ENCODE measurements at regions not wholly inside any gene's neighbourhood (a gene's known extent, or its start where the extent isn't known, plus 50 kb on each side); places are given as distances from the start of the nearest gene placed in this dataset.

DNA sequence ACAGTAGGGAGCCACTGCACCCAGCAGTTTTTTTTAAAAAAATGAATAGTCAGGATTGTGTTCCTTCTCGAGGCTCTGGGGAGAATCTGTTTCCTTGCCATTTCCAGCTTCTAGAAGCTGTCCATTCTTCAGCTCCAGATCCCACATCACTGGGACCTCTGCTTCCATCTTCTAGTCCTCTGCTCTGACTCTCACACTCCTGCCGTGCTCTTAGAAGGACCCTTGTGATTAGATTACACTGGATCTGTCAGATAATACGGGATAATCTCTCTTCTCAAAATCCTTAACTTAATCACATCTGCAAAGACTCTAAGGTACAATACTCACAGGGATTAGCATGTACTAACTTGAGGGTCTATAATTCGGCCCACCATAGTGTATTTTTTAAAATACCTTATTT lies 158.9 kb upstream of the SP4 start:
- TF ChIP-seq, protein P1, sequence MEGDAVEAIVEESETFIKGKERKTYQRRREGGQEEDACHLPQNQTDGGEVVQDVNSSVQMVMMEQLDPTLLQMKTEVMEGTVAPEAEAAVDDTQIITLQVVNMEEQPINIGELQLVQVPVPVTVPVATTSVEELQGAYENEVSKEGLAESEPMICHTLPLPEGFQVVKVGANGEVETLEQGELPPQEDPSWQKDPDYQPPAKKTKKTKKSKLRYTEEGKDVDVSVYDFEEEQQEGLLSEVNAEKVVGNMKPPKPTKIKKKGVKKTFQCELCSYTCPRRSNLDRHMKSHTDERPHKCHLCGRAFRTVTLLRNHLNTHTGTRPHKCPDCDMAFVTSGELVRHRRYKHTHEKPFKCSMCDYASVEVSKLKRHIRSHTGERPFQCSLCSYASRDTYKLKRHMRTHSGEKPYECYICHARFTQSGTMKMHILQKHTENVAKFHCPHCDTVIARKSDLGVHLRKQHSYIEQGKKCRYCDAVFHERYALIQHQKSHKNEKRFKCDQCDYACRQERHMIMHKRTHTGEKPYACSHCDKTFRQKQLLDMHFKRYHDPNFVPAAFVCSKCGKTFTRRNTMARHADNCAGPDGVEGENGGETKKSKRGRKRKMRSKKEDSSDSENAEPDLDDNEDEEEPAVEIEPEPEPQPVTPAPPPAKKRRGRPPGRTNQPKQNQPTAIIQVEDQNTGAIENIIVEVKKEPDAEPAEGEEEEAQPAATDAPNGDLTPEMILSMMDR (IDR thresholded peaks at IDR 0.05), result no peak
- no peak for TF ChIP-seq EZH2 (IDR thresholded peaks at IDR 0.05)

Measured in neural progenitor cell (in vitro differentiated cells).